HG03342 (cell line): ENCODE measurements at regions not wholly inside any gene's neighbourhood (a gene's known extent, or its start where the extent isn't known, plus 50 kb on each side); places are given as distances from the start of the nearest gene placed in this dataset.

Experiments used
- ATAC-seq: cut with Tn5 transposase; IDR thresholded peaks from one replicate; pipeline ENCODE4 v1.9.1; 2021; ENCODE audit warnings: mild to moderate bottlenecking, moderate library complexity; ENCODE audit not compliant: unreplicated experiment

DNA sequence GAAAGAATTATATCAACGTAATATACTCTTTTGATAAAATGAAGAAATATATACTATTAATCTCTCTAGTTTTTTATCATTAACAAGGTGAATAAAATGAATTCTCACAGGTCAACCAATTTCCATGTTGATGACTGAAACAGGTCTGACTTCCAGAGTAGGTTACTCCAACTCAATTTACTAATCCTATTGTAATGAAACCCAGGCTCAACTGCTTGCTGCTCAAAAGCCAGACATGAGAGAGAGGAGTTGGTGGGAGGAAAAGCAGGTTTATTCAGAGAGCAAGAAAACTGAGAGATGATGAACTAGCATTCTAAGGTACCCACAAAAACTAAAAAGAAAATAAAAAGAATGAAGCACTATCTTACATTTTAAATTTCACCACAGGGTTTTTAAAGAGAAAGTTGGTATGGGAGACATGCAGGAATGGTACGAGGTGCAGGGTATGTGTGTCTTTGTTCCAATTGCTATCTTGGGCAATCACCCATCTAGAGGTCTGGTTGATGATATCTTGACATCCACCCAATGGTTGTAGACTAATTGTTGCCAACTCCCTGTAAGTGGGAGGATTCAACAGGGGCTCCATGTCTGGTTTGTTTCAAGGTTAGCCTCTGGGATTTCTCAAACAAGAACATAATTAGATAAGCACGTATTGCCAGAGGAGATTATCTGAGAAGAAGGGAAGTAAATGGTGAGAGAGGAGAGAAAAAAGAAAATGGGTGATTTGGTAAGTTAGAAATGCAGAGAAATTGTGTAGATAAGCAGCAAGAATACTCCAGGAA, 471.4 kb upstream of the REG3G start:
- no peak for ATAC-seq

DNA sequence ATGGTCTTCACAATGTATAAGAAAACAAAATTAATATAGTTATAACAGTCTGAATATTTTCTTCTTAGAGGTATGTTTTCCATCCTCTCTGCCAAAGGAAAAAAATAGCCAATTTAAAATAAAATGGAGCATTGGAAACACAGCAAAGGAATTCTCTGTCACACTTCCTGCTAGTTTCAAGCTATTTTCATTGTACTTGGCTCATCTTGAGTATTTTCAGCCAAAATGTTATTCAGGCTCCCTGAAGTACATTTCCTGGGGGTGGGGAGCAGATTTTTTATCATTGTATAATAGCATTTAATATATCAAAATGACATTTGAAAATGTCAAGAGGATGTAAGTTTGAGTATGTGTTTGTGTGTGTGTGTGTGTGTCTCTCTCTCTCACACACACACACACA, 463.6 kb upstream of the REG3G start:
- ATAC-seq = no peak

DNA sequence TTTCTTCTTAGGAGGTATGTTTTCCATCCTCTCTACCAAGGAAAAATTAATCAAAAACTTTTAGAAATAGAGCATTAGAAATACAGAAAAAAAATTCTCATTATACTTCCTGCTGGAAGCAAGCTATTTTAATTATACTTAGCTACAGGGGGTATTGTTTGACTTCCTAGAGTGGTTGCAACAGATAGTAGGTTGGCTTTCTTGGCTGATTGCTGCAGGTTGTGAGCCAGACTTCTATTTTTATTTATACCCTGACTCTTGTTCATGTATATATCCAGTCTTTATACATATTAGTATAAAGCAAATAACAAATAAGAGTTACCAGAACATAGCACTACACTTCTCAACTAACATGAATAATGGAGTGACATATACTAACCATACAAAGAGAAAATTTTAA, 460.8 kb upstream of the REG3G start:
- no peak for ATAC-seq

DNA sequence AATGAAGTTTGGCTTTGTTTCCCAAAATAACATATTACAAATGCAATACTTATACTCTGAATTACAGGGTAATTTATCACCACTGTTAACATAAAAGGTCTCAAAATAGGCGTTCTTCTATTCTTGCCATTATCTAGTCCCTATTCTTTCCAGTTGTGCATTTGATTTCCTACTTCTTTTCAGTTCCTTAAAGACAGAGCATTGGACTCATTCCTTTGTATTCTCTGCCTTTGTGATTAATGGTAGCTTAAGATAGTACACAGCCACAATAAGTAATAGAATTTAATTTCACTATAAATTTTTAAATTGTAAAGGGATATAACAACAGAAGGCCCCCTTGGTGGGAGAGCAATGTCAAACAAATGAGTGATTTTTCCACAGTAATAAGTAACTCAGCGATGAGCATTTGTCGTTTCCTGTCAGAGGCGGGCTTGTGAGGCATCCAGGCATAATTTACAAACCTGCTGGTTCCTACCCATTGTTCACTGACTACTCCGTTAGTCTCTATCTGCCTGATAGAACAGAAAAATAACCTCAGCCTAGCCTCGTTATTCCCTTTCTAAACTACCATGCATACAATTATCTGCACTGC, 456.6 kb upstream of the REG3G start:
- ATAC-seq = no peak

DNA sequence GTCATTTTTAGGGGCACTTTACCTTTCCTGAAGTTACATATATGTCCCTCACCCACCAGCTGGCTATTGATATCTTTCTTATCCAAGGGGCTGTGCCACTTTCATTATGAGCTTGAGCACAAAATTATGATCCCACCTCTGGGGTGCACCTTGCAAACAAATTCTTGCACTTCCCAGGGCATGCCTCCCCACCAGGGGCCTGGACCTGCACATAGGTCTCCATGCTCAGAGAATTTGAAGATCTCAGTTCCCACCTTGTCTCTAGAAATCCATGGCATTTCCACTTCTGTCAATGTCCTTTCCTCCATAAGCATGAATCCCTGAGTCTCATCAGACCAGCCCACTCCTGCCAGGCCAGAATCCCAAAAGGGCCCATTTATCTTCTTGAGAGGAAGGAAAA, 449.1 kb upstream of the REG3G start:
- no peak for ATAC-seq

DNA sequence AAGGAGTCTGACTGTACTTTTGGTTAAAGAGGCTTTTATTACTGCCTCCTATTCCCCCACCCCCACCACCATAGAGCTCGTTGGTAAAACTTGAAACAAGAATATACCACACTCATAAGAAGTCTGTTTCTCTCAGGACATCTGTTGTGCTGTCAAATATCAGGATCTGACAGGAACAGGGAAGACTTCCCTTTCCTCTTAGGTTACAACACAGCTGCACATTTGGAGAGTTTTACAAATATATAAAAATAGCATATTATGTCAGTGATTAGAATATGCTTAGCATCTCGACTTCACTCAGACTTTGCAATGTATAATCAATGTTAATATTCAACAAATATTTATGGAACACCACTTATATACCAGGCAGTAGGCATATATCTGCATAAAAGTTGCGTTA, 439.6 kb upstream of the REG3G start:
- ATAC-seq = no peak

DNA sequence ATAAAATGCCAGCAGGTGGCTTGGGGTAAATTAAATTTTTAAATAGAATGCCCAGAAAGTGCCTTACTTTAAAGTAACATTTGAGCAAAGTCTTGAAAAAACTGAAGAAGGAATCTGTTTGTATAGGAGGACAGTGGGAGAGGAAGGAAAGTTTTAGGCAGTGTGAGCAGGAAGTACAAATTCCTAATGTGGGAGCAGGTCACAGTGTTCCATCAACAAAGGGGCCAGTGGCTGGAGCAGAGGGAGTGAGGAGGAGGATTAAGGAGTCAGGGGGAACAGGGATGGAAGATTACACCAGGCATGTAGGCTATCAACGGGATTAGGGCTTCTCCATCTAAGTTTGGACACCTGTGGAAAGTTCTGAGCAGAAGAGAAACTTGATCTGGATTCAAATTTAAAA, 439.2 kb upstream of the REG3G start:
- no peak for ATAC-seq

DNA sequence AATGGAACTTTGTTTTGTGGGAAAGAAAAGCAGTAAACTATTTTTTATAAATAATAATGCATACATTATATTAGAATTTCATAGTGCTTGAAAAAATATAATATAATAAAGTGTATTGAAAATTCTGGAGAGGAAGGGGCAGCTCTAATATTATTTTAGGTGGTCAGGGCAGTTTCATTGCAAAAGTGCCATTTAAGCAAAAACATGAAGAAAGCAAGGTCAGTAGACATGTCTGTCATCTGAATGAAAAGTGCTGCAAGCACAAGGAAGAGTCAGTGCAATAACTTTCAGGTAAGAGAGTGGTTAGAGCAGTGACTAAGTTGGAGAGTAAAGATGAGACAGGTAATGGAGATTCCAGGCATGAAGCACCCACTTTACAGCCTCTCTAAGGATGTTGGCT, 435.6 kb upstream of the REG3G start:
- no peak for ATAC-seq

DNA sequence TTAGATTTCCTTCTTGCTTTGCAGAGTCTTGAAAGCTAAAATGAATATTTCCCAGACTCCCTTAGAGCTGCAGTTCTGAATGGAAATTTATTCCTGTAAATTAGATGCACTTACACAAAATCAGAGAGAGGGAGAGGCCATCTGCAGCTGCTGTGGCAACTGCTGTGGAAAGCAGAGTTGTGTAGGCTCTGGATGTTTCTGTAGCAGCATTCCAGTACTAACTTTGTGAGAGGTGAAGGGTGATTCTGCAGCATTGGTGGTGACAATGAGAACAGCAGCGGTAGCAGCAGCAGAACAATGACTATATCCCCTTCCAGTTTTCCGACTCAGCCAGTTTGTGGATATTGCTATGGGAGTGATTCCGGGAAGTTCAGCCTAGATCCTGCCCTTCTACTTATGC, 433.0 kb upstream of the REG3G start:
- ATAC-seq = no peak

DNA sequence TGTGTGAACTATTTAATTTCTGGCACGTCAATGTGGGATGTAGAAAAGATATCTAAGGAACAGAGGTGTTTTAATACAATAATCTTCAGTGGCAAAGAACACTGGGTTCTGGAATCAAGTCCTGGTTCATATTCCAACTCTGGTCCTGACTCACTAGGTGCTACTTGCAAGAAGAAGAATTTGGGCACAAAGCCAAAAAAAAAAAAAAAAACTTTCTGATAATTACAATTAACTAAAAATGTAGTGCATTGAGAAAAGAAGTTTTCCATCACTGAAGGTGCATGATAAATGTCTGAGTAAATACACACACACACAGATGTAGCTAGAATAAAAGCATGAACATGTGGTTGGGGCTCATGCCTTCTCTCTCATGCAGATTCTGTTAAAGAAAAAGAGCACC, 424.4 kb upstream of the REG3G start:
- no peak for ATAC-seq

DNA sequence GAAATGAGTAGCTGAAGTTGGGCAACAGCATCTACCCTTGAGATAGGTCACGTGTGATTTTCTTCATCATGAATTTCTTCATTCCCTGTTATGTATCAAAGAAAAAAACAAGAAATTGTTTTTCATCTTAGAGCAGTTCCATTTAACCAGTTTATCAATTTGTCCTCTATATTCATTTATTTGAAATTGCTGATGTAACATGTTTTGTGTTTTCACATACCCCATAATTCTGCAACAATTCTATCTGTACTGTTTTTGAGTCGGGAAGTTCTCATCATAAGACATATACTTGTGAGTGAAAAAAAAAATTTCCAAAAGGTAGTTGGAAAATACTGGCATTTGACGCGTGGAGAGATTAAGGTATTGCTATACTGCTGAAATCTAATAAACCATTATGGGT, 422.6 kb upstream of the REG3G start:
- no peak for ATAC-seq

DNA sequence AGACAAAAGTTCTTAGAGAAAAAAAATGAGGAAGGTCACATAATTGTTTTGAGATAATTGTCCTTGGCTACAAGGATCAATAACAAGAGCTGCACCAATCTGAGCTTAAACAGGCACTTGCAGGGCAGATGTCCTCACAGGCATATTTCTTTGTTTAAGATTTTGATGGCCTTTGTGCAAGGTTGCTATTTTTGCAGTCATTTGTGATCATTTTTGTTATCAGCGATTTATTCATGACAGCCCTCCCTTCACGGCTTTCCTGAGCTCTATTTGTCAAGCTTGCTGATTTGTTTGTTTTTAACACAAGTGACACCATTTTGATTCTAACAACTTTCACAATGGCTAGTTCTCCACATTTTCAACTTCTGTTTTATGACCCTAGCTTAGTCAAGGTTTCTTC, 418.6 kb upstream of the REG3G start:
- ATAC-seq = no peak

DNA sequence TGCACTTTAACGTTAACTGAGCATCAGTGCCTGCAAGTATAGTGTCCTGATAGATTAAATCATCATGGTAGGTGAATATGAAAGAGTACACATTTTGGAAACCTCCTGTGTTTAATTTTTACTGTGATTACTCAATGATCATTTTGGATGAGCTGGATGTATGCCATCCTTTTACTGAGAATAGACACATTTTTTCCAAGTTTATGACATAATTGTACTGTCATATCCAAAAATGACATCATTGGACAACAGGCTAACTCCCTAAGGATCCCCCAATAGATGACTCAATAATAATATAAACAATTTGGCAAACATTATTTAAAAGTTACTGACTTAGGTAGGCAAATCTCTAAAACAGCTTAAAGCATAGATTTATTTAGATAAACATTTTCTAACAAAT, 410.8 kb upstream of the REG3G start:
- ATAC-seq = no peak

DNA sequence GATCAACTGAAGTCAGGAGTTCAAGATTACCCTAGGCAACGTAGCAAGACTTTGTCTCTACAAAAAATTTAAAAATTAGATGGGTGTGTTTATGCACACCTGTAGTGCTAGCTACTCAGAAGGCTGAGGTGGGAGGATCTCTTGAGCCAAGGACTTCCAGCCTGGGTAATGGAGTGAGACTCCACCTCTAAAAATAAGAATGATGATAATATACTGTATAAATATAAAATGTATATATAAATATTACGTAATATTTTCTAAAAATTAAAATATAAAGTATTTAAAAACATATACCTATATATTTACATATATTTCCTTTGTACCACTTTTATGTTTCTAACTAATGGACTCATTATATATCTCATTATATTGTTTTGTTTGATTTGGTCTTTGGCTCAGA, 409.5 kb upstream of the REG3G start:
- ATAC-seq = no peak

DNA sequence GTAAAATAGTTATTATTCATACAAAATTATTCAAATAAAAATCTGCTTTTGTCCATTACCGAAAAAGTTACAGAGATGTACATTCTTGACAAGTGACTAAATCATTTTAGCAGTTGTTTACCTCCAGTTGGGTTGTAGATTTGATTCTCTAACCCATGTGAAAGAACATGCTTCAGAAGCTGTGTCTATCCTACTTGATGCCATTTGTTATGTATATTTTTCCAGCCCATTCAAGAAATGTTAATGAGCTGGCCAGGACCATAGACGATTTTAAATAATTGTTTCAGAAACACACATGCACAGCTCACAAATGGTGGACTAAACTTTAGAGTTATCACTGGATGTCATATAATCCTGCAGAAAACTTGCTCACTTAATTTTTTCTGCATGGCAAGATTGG, 391.1 kb upstream of the REG3G start:
- ATAC-seq = no peak

DNA sequence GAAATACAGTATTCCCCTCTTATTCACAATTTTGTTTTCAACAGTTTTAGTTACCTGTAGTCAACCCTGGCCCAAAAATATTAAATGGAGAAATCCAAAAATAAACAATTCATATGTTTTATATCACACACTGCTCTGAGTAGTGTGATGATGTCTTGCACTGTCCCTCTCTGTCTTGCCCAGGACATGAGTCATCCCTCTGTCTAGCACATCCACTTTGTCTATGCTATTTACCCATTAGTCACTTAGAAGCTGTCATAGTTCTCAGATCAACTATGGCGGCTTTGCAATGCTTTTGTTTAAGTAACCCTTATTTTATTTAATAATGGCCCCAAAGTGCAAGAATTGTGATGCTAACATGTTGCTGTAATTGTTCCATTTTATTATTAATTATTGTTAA, 380.6 kb upstream of the REG3G start:
- ATAC-seq = no peak

DNA sequence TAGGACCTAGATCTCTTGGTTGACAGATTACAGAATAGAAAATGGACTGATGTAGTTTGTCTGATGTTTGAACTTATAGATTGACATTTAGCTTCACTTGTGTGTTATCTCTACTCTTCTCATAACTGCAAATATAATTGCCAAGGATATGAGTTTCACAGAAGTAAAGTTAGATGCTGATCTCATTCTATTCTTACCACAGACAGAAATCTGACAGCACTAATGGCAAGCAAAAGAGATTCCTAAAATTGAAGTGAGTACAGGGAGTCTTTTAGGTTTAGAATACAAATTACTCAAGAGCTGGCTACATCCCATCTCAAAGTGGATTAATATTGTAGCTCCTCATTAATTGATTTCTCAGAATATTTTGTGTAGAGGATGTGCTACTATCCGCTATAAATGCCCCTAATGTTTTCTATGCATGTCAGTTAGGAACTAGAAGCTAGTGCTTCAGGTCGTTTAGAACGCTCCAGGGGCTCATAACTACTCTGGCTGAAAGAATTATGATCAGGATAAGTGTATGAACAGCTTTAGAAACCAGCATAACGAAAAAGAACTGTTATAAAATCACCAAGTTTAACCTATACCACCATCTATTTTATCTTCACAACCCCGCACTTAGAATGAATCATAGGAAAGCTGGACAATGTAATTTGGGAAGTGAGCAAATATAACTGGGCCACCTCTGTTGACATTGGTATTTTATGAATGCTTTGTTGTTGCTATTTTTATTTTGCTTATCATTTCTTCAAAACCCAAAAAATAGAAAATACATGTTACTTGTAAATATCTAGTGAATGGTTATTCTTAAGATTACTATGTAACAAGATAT, 378.8 kb upstream of the REG3G start:
- no peak for ATAC-seq

DNA sequence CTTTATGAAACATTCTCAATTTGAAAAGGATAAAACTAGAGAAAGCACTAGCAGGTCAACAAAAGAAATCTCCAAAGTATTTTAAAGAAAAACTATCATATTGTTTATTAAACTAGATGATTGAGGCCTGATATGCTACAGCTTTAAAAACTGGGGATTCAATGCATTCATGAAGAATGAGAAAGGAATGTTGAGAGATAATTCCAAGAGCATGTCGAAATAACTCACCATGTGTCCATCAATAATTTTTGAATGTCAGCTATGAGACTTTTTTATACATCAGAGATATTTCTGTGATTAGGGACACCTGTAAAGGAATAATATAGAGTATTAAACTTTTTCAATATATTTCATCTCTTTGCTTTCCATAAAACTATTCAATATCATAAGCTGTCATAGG, 376.9 kb upstream of the REG3G start:
- ATAC-seq = no peak

DNA sequence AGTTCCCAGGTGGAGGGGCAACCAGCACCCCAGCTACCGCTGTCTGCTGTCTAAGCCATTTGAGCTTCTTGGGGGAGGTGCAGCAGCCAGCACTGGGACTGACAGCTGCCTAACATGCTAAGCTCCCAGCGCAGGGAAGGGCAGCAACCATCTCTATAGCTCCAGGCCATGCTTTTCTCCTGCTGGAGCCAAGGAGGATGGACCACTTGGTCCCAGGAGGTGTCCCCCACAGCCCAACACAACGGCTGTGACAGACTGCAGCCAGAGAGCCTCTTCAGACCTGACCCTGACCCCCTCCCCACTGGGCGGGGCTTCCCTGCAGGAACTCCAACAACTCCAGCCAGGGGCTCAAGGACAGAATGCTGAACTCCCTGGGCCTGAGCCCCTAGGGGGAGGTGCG, 370.6 kb upstream of the REG3G start:
- ATAC-seq = no peak

DNA sequence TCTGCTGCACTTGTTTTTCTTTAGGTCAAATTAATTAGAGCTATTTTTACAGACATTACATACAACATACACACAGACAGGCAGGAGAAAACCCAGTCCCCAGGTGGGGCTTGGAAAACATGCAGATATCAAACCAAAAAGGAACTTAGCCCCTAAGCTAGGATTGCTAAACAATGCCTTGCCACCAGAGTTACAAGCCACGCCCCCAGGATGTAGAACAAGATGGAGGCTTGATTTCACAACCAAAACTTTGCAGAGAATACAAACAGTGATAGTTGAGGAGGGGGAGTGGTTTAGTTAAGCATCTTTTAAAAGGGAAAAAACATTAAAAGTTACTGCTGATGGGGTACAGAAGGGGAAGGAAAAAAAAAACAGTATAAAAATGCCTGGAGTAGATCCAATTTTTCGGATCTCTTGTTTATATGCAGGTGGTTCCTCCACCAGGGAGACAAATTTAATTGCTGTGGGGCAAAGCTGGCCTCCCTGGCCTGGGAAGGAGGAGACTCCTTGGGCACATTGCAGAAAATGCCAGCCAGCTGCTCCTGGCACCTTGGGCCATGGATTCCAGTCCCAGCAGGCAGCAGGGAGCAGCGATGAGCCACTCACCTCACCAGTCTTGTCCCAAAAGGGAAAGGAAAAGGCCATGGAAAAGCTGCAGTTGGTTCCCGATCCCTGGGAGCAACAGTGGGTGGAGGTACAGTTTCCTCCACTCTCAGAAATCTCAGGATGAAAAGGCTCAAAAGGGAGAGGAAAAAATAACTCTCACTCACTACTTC, 348.4 kb upstream of the REG3G start:
- no peak for ATAC-seq

DNA sequence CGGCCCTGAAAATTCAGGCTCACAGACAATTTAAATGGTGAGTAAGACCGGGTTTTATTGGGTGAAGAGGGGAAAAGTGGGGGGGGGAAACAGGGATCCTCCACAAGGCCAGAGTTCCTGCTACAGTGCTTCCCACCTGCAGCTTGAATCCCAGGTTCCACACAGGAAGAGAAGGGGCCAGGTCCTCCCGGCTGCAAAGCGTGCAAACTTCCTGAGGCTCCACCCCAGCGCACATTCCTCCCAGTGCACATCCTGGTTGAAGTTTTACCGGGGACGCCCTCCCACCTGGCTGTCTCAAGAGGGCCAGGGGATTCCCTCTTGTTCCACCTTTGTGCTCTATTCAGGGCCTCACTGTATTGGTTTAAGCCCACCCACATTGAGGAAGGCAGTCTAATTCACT, 347.7 kb upstream of the REG3G start:
- ATAC-seq = no peak
